ENCODE measurements at regions not wholly inside any gene's neighbourhood (a gene's known extent, or its start where the extent isn't known, plus 50 kb on each side); places are given as distances from the start of the nearest gene placed in this dataset.
A peak's percentile ranks its signal among the peaks of the same experiment; 100 is the strongest.

GRCh38 chr9:117945286-117945685 lies 241.1 kb downstream of the TLR4 start:
- peak; percentile 52 for DNase-seq

GRCh38 chr9:117951127-117951526 lies 246.9 kb downstream of the TLR4 start:
- no peak for DNase-seq

GRCh38 chr9:117952581-117952980 lies 248.4 kb downstream of the TLR4 start:
- DNase-seq, result peak; percentile 54

GRCh38 chr9:117957267-117957666 lies 253.1 kb downstream of the TLR4 start:
- DNase-seq, result peak; percentile 95

- DNase-seq, result no peak
These were observed 254.5 kb downstream of the TLR4 start for GRCh38 chr9:117958726-117959125.

- peak; percentile 97 for DNase-seq
These were observed 259.4 kb downstream of the TLR4 start for GRCh38 chr9:117963493-117964090.

GRCh38 chr9:117970276-117971050 lies 266.3 kb downstream of the TLR4 start:
- DNase-seq, result no peak

GRCh38 chr9:117974108-117974507 lies 269.9 kb downstream of the TLR4 start:
- DNase-seq, result no peak

GRCh38 chr9:117979914-117980313 lies 275.7 kb downstream of the TLR4 start:
- no peak for DNase-seq

- no peak for DNase-seq
These were observed 283.7 kb downstream of the TLR4 start for GRCh38 chr9:117987945-117988344.

GRCh38 chr9:117992006-117992405 lies 287.8 kb downstream of the TLR4 start:
- peak; percentile 99 for DNase-seq

- DNase-seq, result peak; percentile 66
These were observed 296.4 kb downstream of the TLR4 start for GRCh38 chr9:118000581-118000980.

GRCh38 chr9:118003240-118003639 lies 299.0 kb downstream of the TLR4 start:
- DNase-seq, result peak; percentile 25

- peak; percentile 92 for DNase-seq
These were observed 304.0 kb downstream of the TLR4 start for GRCh38 chr9:118008246-118008645.

- DNase-seq, result peak; percentile 89
These were observed 305.4 kb downstream of the TLR4 start for GRCh38 chr9:118009614-118010013.

GRCh38 chr9:118017607-118018122 lies 313.5 kb downstream of the TLR4 start:
- no peak for DNase-seq

- DNase-seq, result peak; percentile 54
These were observed 319.4 kb downstream of the TLR4 start for GRCh38 chr9:118023644-118024043.

- DNase-seq, result no peak
These were observed 324.0 kb downstream of the TLR4 start for GRCh38 chr9:118028225-118028624.

GRCh38 chr9:118029425-118029824 lies 325.2 kb downstream of the TLR4 start:
- no peak for DNase-seq

GRCh38 chr9:118034701-118035100 lies 330.5 kb downstream of the TLR4 start:
- DNase-seq, result no peak

GRCh38 chr9:118038713-118039112 lies 334.5 kb downstream of the TLR4 start:
- DNase-seq, result peak; percentile 81

GRCh38 chr9:118058227-118058626 lies 354.0 kb downstream of the TLR4 start:
- DNase-seq, result peak; percentile 73

GRCh38 chr9:118059484-118060278 lies 355.5 kb downstream of the TLR4 start:
- DNase-seq, result peak; percentile 42

- DNase-seq, result no peak
These were observed 379.0 kb downstream of the TLR4 start for GRCh38 chr9:118083161-118083560.

All from NCI-H69 (cell line).